ENCODE measurements at regions not wholly inside any gene's neighbourhood (a gene's known extent, or its start where the extent isn't known, plus 50 kb on each side); places are given as distances from the start of the nearest gene placed in this dataset.
"Not testable (repeated sequence)": the region's sequence is repeated elsewhere in the genome, so short reads cannot be mapped to it uniquely, and the experiment has no call there.

GRCh38 chrX:10990418-10990817, 120.7 kb upstream of the HCCS start:
- no peak for TF ChIP-seq CTCF (conservative IDR thresholded peaks at IDR 0.05)
- H3K27ac ChIP-seq: no peak overlapping the region

- no peak for TF ChIP-seq CTCF (conservative IDR thresholded peaks at IDR 0.05)
Observed at GRCh38 chrX:10990976-10991375, 120.2 kb upstream of the HCCS start.

GRCh38 chrX:10992110-10992509, 119.0 kb upstream of the HCCS start:
- TF ChIP-seq CTCF (conservative IDR thresholded peaks at IDR 0.05): no peak
- H3K27ac ChIP-seq: no peak overlapping the region

More at GRCh38 chrX:10990976-10991375, 120.2 kb upstream of the HCCS start:
- H3K27ac ChIP-seq: no peak overlapping the region

- not testable (repeated sequence) for H3K27ac ChIP-seq
Observed at GRCh38 chrX:11007076-11007475, 104.1 kb upstream of the HCCS start.

- no peak overlapping the region for H3K27ac ChIP-seq
- no peak for TF ChIP-seq CTCF (conservative IDR thresholded peaks at IDR 0.05)
Observed at GRCh38 chrX:11010476-11010875, 100.7 kb upstream of the HCCS start.

GRCh38 chrX:11016728-11017127, 94.4 kb upstream of the HCCS start:
- no peak overlapping the region for H3K27ac ChIP-seq
- no peak for TF ChIP-seq CTCF (conservative IDR thresholded peaks at IDR 0.05)

GRCh38 chrX:11022588-11022987, 88.5 kb upstream of the HCCS start:
- not testable (repeated sequence) for H3K27ac ChIP-seq

GRCh38 chrX:11039926-11040325, 71.2 kb upstream of the HCCS start:
- TF ChIP-seq CTCF (conservative IDR thresholded peaks at IDR 0.05): no peak
- no peak overlapping the region for H3K27ac ChIP-seq

- no peak overlapping the region for H3K27ac ChIP-seq
- peak; percentile 62 for TF ChIP-seq CTCF (conservative IDR thresholded peaks at IDR 0.05)
Observed at GRCh38 chrX:11040405-11040804, 70.7 kb upstream of the HCCS start.
